Stimulated activated effector memory CD8-positive, alpha-beta T cell treated with anti-CD3 and anti-CD28 coated beads, Interleukin-12 subunit alpha, Interleukin-12 subunit beta, amount 100 ng/mL, for 72 hours (primary cell): ENCODE measurements at regions not wholly inside any gene's neighbourhood (a gene's known extent, or its start where the extent isn't known, plus 50 kb on each side); places are given as distances from the start of the nearest gene placed in this dataset.
"Not testable (repeated sequence)": the region's sequence is repeated elsewhere in the genome, so short reads cannot be mapped to it uniquely, and the experiment has no call there.

Experiments
- ATAC-seq: fragments of 150-1000 bp; cut with Tn5 transposase; 2 replicates; pipeline ENCODE4 v1.10.0; 2021
- DNase-seq, 2 donors: peaks; one replicate each; pipeline ENCODE4 v3.0.0; 2021 to 2022; ENCODE audit warnings: low spot score in 2 of 2
- H3K27ac Mint-ChIP-seq: one replicate; pipeline ENCODE4 v1.8.0; 2022; ENCODE audit warnings: mild to moderate bottlenecking, mixed read lengths
- H3K36me3 Mint-ChIP-seq: one replicate; pipeline ENCODE4 v1.8.0; 2022; ENCODE audit warnings: mild to moderate bottlenecking, mixed read lengths
- H3K4me1 Mint-ChIP-seq: one replicate; pipeline ENCODE4 v1.8.0; 2022; ENCODE audit warnings: mixed read lengths
- H3K4me3 Mint-ChIP-seq: one replicate; pipeline ENCODE4 v1.8.0; 2022; ENCODE audit warnings: mild to moderate bottlenecking, mixed read lengths
- H3K9me3 Mint-ChIP-seq: one replicate; pipeline ENCODE4 v1.8.0; 2022; ENCODE audit warnings: mixed read lengths

- H3K27ac Mint-ChIP-seq = no peak overlapping the region
- ATAC-seq (no peak), DNase-seq (no peak)
- no peaks in the 10 kb centered on the region for H3K36me3 Mint-ChIP-seq
- no peak overlapping the region for H3K4me3 Mint-ChIP-seq
- H3K9me3 Mint-ChIP-seq = peaks cover 3% of the 10 kb centered on the region
- no peaks in the 10 kb centered on the region for H3K4me1 Mint-ChIP-seq
Measured at GRCh38 chr3:152891678-152892077, 56.7 kb downstream of the P2RY1 start.

- no peak for DNase-seq
- no peak overlapping the region for H3K4me3 Mint-ChIP-seq
- no peak overlapping the region for H3K27ac Mint-ChIP-seq
- peaks cover 3% of the 10 kb centered on the region for H3K9me3 Mint-ChIP-seq
- H3K36me3 Mint-ChIP-seq = no peaks in the 10 kb centered on the region
- no peaks in the 10 kb centered on the region for H3K4me1 Mint-ChIP-seq
- peak; percentile 26 for ATAC-seq
Measured at GRCh38 chr3:152892446-152892845, 57.5 kb downstream of the P2RY1 start.

GRCh38 chr3:152893647-152894046, 58.7 kb downstream of the P2RY1 start:
- no peak overlapping the region for H3K4me3 Mint-ChIP-seq
- ATAC-seq = no peak
- H3K9me3 Mint-ChIP-seq = peaks cover 3% of the 10 kb centered on the region

GRCh38 chr3:152899306-152899705, 64.4 kb downstream of the P2RY1 start:
- H3K4me3 Mint-ChIP-seq = no peak overlapping the region
- H3K4me1 Mint-ChIP-seq = no peaks in the 10 kb centered on the region
- H3K27ac Mint-ChIP-seq = no peak overlapping the region
- no peaks in the 10 kb centered on the region for H3K36me3 Mint-ChIP-seq
- H3K9me3 Mint-ChIP-seq = no peaks in the 10 kb centered on the region
- ATAC-seq = no peak
- DNase-seq = no peak

More at GRCh38 chr3:152893647-152894046, 58.7 kb downstream of the P2RY1 start:
- DNase-seq = no peak
- Mint-ChIP-seq H3K36me3 (no peaks in the 10 kb centered on the region), H3K27ac (no peak overlapping the region), H3K4me1 (no peaks in the 10 kb centered on the region)

- ATAC-seq (no peak), DNase-seq (no peak)
- H3K4me3 Mint-ChIP-seq = no peak overlapping the region
- no peaks in the 10 kb centered on the region for H3K4me1 Mint-ChIP-seq
- no peaks in the 10 kb centered on the region for H3K9me3 Mint-ChIP-seq
- no peaks in the 10 kb centered on the region for H3K36me3 Mint-ChIP-seq
- H3K27ac Mint-ChIP-seq = no peak overlapping the region
Measured at GRCh38 chr3:152902141-152902669, 67.3 kb downstream of the P2RY1 start.

GRCh38 chr3:152905631-152906030, 70.7 kb downstream of the P2RY1 start:
- H3K9me3 Mint-ChIP-seq = no peaks in the 10 kb centered on the region
- H3K27ac Mint-ChIP-seq = no peak overlapping the region
- ATAC-seq = no peak
- no peaks in the 10 kb centered on the region for H3K4me1 Mint-ChIP-seq
- H3K36me3 Mint-ChIP-seq = no peaks in the 10 kb centered on the region
- no peak overlapping the region for H3K4me3 Mint-ChIP-seq
- DNase-seq = no peak

GRCh38 chr3:152909180-152909883, 74.4 kb downstream of the P2RY1 start:
- Mint-ChIP-seq H3K4me1 (no peaks in the 10 kb centered on the region), H3K4me3 (no peak overlapping the region), H3K27ac (no peak overlapping the region), H3K36me3 (no peaks in the 10 kb centered on the region), H3K9me3 (no peaks in the 10 kb centered on the region)
- DNase-seq (no peak), ATAC-seq (no peak)

GRCh38 chr3:152910211-152910610, 75.3 kb downstream of the P2RY1 start:
- Mint-ChIP-seq H3K36me3 (no peaks in the 10 kb centered on the region), H3K4me3 (no peak overlapping the region), H3K9me3 (no peaks in the 10 kb centered on the region), H3K4me1 (no peaks in the 10 kb centered on the region), H3K27ac (no peak overlapping the region)
- ATAC-seq = no peak
- DNase-seq = no peak

GRCh38 chr3:152910966-152911365, 76.0 kb downstream of the P2RY1 start:
- no peaks in the 10 kb centered on the region for H3K36me3 Mint-ChIP-seq
- H3K27ac Mint-ChIP-seq = no peak overlapping the region
- no peaks in the 10 kb centered on the region for H3K9me3 Mint-ChIP-seq
- no peaks in the 10 kb centered on the region for H3K4me1 Mint-ChIP-seq
- no peak for DNase-seq
- ATAC-seq = no peak
- H3K4me3 Mint-ChIP-seq = no peak overlapping the region

GRCh38 chr3:152914743-152915142, 79.8 kb downstream of the P2RY1 start:
- H3K9me3 Mint-ChIP-seq, H3K36me3 Mint-ChIP-seq, DNase-seq, H3K4me3 Mint-ChIP-seq, H3K27ac Mint-ChIP-seq, H3K4me1 Mint-ChIP-seq, ATAC-seq: not testable (repeated sequence)

- H3K27ac Mint-ChIP-seq = no peak overlapping the region
- H3K36me3 Mint-ChIP-seq = no peaks in the 10 kb centered on the region
- DNase-seq (no peak), ATAC-seq (no peak)
- H3K9me3 Mint-ChIP-seq = no peaks in the 10 kb centered on the region
- no peak overlapping the region for H3K4me3 Mint-ChIP-seq
- H3K4me1 Mint-ChIP-seq = no peaks in the 10 kb centered on the region
Measured at GRCh38 chr3:152915695-152916094, 80.8 kb downstream of the P2RY1 start.

- H3K27ac Mint-ChIP-seq = no peak overlapping the region
- ATAC-seq (no peak), DNase-seq (no peak)
- no peaks in the 10 kb centered on the region for H3K4me1 Mint-ChIP-seq
- H3K9me3 Mint-ChIP-seq = no peaks in the 10 kb centered on the region
- no peak overlapping the region for H3K4me3 Mint-ChIP-seq
- no peaks in the 10 kb centered on the region for H3K36me3 Mint-ChIP-seq
Measured at GRCh38 chr3:152916753-152917279, 81.9 kb downstream of the P2RY1 start.

- ATAC-seq = no peak
Measured at GRCh38 chr3:152921351-152921750, 86.4 kb downstream of the P2RY1 start.

GRCh38 chr3:152922554-152922953, 87.6 kb downstream of the P2RY1 start:
- no peaks in the 10 kb centered on the region for H3K9me3 Mint-ChIP-seq
- H3K4me1 Mint-ChIP-seq = no peaks in the 10 kb centered on the region
- DNase-seq = no peak
- ATAC-seq = no peak
- no peaks in the 10 kb centered on the region for H3K36me3 Mint-ChIP-seq
- H3K4me3 Mint-ChIP-seq = no peak overlapping the region
- H3K27ac Mint-ChIP-seq = no peak overlapping the region

More at GRCh38 chr3:152921351-152921750, 86.4 kb downstream of the P2RY1 start:
- no peaks in the 10 kb centered on the region for H3K9me3 Mint-ChIP-seq
- H3K4me3 Mint-ChIP-seq = no peak overlapping the region
- H3K27ac Mint-ChIP-seq = no peak overlapping the region
- DNase-seq = no peak
- H3K36me3 Mint-ChIP-seq = no peaks in the 10 kb centered on the region
- no peaks in the 10 kb centered on the region for H3K4me1 Mint-ChIP-seq

- ATAC-seq (no peak), DNase-seq (no peak)
- Mint-ChIP-seq H3K4me1 (no peaks in the 10 kb centered on the region), H3K27ac (no peak overlapping the region), H3K36me3 (no peaks in the 10 kb centered on the region), H3K4me3 (no peak overlapping the region), H3K9me3 (no peaks in the 10 kb centered on the region)
Measured at GRCh38 chr3:152927131-152927530, 92.2 kb downstream of the P2RY1 start.

- no peak overlapping the region for H3K27ac Mint-ChIP-seq
- H3K4me3 Mint-ChIP-seq = no peak overlapping the region
- no peaks in the 10 kb centered on the region for H3K4me1 Mint-ChIP-seq
- ATAC-seq (no peak), DNase-seq (no peak)
- H3K9me3 Mint-ChIP-seq = no peaks in the 10 kb centered on the region
- H3K36me3 Mint-ChIP-seq = no peaks in the 10 kb centered on the region
Measured at GRCh38 chr3:152930516-152930915, 95.6 kb downstream of the P2RY1 start.
